ENCODE measurements at regions not wholly inside any gene's neighbourhood (a gene's known extent, or its start where the extent isn't known, plus 50 kb on each side); places are given as distances from the start of the nearest gene placed in this dataset.

DNA sequence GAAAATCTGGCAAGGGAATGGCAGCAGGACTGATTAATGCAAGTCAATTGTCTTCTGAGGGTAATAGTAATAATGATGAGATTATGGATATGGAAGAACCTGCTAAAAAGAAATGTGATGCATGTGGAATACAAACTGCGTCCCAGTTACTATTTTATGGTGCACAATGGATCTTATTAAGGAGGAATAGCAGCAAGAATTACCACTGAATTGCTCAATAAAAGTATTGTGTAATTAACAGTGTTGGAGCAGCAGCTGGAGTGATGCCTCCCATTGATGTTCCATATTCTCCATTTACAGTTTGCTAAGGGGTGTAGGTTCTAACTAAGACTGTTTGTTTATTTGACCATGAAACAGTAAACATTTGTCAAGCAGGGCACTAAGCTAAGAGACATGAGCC, 167.9 kb downstream of the HRH4 start:
- no peak for DNase-seq

- no peak for DNase-seq
These were observed 169.5 kb downstream of the HRH4 start for GRCh38 chr18:24629921-24630320.

- no peak for DNase-seq
These were observed 170.0 kb downstream of the HRH4 start for GRCh38 chr18:24630346-24630880.

- no peak for DNase-seq
These were observed 171.0 kb downstream of the HRH4 start for GRCh38 chr18:24631243-24632025.

DNA sequence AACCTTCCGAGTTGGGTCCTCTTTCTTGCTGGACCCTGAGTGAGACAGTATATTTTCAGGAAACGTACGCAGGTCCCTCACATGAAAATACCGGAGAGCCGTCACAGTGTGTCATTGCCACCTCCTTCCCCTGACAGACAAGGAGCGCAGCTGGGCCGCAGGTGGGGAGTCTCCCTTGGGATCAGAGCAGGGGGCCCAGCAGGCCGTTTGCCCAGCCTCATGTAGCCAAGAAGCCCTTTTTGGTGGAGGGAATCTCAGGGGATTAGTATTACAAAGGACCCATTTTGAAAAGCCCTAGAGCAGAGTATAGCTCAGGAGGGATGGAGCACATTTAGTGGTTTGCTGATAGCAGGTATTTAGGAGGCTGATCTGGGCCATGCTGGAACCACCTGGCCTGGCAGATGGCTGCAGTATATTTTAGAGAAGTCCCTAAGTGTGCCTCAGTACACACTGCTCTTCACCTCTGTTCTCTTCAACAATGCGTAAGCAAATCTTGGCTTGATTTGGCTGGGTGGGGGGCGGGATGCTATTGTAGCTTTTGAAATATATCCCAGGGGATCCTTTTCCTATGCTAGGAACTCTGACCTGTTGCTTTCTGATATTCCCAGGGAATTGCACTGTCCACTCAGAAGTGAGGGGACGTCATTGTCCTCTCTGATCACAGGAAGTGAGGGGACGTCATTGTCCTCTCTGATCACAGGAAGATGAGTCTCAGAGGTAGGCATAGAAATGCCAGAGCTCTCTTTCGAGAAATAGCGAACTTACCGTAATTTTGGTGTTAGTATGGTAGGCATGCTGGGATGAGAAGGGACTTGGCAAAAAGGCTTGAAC, 171.9 kb downstream of the HRH4 start:
- DNase-seq = no peak

GRCh38 chr18:24633121-24633520, 172.7 kb downstream of the HRH4 start:
- no peak for DNase-seq

GRCh38 chr18:24649571-24649970, 189.1 kb downstream of the HRH4 start:
- DNase-seq = no peak

GRCh38 chr18:24651434-24651833, 191.0 kb downstream of the HRH4 start:
- no peak for DNase-seq

GRCh38 chr18:24656050-24656449, 195.6 kb downstream of the HRH4 start:
- DNase-seq = no peak

GRCh38 chr18:24656551-24657443, 196.4 kb downstream of the HRH4 start:
- no peak for DNase-seq

GRCh38 chr18:24657444-24657842, 197.0 kb downstream of the HRH4 start:
- DNase-seq = no peak

- DNase-seq = no peak
These were observed 197.9 kb downstream of the HRH4 start for GRCh38 chr18:24658302-24658701.

DNA sequence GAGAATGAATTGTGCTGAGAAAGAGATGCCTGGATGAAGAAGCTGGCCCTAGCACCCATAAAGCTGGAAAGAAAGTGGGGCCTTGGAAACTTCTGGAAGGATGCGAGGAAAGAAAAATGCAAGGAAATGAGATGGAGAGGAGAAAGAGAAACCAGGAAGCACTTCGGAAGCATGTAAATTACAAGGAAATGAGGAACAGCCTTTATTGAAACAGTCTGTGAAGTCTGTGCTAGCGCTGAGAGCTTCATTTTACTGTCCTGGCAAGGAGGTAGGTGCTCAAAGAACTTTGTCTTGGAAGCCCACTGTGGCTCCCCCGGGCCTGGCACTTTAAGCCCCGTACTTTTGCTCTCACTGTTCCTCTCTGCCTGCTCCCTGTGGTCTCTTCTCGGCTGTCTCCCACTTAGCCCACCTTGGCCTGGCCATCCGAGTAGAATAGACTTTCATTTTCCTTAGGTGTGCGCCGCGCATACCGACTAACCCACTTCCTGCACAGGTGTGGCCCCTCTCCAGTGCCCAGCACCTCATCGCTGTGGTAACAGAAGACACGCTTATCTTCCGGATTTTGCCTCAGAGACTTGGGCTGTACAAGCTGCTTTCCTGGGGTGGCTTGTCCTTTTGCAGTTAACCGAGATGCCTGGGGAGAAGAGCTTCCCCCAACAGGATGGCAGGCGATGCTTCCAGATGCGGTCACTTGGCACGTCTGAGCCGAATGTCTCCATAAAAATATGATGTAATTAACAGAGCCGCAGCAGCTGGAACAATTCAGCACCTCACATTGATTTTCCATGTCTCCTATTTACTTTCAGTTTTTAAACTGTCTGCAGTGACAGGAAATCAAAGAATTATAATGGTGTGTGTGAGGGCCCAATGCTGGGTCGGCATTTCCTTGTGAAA, 199.6 kb downstream of the HRH4 start:
- peak; percentile 8 to 48 for DNase-seq

GRCh38 chr18:24660956-24661355, 200.5 kb downstream of the HRH4 start:
- no peak for DNase-seq

- no peak for DNase-seq
These were observed 202.0 kb downstream of the HRH4 start for GRCh38 chr18:24662412-24662821.

GRCh38 chr18:24663026-24663425, 202.6 kb downstream of the HRH4 start:
- DNase-seq = no peak

GRCh38 chr18:24669015-24669414, 208.6 kb downstream of the HRH4 start:
- DNase-seq = no peak

DNA sequence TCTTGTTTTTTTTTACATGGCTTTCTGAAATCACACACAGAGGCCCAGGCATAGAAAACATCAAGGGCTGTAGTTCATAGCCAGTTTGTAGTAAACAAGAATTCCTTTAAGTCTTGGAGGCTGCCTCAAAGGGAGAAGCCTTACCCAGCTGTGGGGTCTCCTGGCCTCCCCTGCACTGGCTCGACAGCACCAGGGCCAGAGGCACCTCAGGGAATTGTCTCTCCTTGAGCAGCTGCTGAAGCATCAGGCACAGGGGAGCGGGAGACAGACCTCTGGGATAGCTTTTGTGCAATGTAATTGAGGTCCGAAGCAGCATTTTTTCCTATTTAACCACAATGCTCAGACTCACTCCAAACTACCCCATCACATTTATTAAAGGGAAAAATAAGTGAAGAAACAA, 209.1 kb downstream of the HRH4 start:
- no peak for DNase-seq

DNA sequence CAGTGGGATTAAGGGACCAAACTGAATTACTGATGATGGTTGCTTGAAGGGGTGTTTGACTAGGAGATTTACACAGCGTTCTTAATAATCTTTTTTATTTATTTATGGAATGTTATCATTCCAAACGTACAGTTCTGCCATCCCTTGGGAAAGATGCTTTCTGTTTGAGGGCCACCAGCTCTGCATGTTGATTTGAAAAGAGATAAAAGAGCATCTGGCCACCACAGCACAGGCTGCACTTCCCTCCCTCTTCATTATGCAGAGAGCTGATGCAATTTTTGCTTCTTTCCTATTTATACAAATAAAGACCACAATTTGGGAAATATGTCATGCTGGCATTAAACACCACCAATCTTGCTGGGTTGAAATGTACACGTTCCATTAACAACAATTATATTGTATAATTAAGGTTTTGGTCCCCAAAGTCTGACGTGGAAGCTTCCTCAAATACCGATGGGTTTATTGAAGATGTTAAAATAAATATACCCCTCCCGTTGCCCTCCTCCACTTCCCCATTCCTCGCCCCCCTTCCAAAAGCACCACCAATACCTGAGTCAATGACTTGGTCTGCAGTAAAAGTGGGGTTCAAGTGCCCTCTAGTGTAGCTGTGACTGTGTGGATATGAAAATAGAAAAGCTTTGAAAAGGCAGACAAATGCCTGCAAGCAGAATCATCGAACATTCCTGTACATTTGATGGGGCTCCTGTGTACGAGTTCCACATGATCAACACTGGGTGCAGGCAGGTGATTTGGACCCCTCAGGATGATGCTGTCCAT, 211.9 kb downstream of the HRH4 start:
- peak in 1 of 2 donors; percentile 7 for DNase-seq

DNA sequence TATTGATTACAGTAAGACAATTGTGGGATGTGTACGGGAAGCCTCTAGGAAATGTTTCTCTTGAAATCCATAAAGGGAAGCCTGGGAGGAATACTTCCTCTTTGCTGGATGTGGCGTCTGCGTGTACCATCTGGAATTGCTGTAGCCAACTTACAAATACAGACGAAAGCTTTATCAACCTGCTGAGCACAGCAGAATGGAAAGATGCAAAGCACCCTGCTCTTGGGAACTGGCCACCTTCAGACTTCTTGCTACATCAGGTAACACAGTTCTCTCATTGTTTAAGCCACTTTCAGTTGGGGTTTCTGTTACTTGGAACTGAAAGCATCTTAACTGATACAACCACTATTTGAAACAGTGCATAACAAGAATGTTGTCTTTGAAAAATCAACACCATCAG, 213.8 kb downstream of the HRH4 start:
- no peak for DNase-seq

DNA sequence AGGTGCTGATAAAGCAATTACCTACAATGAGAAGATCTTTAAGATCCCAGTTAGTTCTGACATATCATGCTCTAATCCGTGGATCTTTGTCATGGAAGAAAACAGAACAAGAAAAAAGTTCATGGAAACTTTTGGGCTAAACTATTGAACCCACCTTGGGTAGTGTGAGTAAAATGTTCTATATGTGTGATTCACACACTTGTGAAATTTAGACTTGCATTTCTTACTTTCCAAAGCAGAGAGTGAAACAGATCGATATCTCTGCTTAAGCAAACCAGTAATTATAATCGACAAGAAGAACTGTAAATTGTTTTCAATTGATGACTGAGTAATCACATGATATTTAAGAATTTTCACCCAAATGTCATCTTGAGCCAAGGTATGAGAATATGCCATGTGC, 214.2 kb downstream of the HRH4 start:
- no peak for DNase-seq
